OCI-LY7 (cell line): ENCODE measurements at regions not wholly inside any gene's neighbourhood (a gene's known extent, or its start where the extent isn't known, plus 50 kb on each side); places are given as distances from the start of the nearest gene placed in this dataset.

Experiments
- BruUV-seq: library from RNA; stranded (reverse); fragments of 400-500 nt; replicated peaks from 2 replicates; lab custom pipeline; 2021; lab: Mats Ljungman, UMichigan
- CTCF ChIA-PET: fragments of 300-600 bp; sonication (Branson Sonifier 250); formaldehyde crosslinking; loops from one replicate; lab custom pipeline; 2022; ENCODE audit warnings: antibody characterized with exemption; ENCODE audit not compliant: unreplicated experiment; lab: Charles Lee
- POLR2A ChIA-PET: fragments of 300-600 bp; sonication (Branson Sonifier 250); formaldehyde crosslinking; loops from one replicate; lab custom pipeline; 2022; ENCODE audit warnings: antibody characterized with exemption; lab: Charles Lee
- DNase-seq: peaks from one replicate; pipeline ENCODE4 v3.0.0-alpha.2; 2015; ENCODE audit warnings: low spot score
- H2AFZ ChIP-seq: fragments of 200-600 bp; sonication (generic), shearing (Covaris generic); 2 replicates; pipeline ENCODE4 v1.6.1; 2014; ENCODE audit warnings: mild to moderate bottlenecking, antibody characterized with exemption, low read length, moderate library complexity
- H3K27ac ChIP-seq: fragments of 200-600 bp; sonication (generic); 2 replicates; pipeline ENCODE4 v1.5.1; 2014; ENCODE audit warnings: mixed run types, low read depth, mild to moderate bottlenecking, moderate library complexity, low read length, inconsistent platforms; ENCODE audit not compliant: poor library complexity, severe bottlenecking
- H3K36me3 ChIP-seq: fragments of 200-600 bp; sonication (generic); 2 replicates; pipeline ENCODE4 v1.6.1; 2014; ENCODE audit warnings: mild to moderate bottlenecking, antibody characterized with exemption, low read length, moderate library complexity, mixed read lengths; ENCODE audit not compliant: insufficient read depth
- H3K4me1 ChIP-seq: fragments of 200-600 bp; sonication (generic); 2 replicates; pipeline ENCODE4 v1.5.1; 2014; ENCODE audit warnings: mild to moderate bottlenecking, low read length; ENCODE audit not compliant: insufficient read depth, poor library complexity, severe bottlenecking
- H3K4me2 ChIP-seq: fragments of 200-600 bp; sonication (generic); 2 replicates; pipeline ENCODE4 v1.6.1; 2014; ENCODE audit warnings: mild to moderate bottlenecking, low read length
- H3K4me3 ChIP-seq: fragments of 200-600 bp; sonication (generic); 2 replicates; pipeline ENCODE4 v1.5.1; 2014; ENCODE audit warnings: mild to moderate bottlenecking, low read depth, low read length; ENCODE audit not compliant: poor library complexity, severe bottlenecking
- H3K79me2 ChIP-seq: fragments of 200-600 bp; sonication (generic); 2 replicates; pipeline ENCODE4 v1.6.1; 2016; ENCODE audit warnings: low read depth, mild to moderate bottlenecking, low read length, moderate library complexity, mixed read lengths; ENCODE audit not compliant: insufficient read depth
- H3K9me2 ChIP-seq: fragments of 200-600 bp; sonication (generic); 2 replicates; pipeline ENCODE4 v1.6.1; 2016; ENCODE audit warnings: mild to moderate bottlenecking, low read length, mixed read lengths; ENCODE audit not compliant: insufficient read depth
- H3K9me3 ChIP-seq: fragments of 200-600 bp; sonication (generic); 2 replicates; pipeline ENCODE4 v1.6.1; 2014; ENCODE audit warnings: mild to moderate bottlenecking, mixed run types, low read length, mixed read lengths
- H4K20me1 ChIP-seq: fragments of 200-600 bp; sonication (generic); 2 replicates; pipeline ENCODE4 v1.6.1; 2014; ENCODE audit warnings: mild to moderate bottlenecking, antibody characterized with exemption, low read length, moderate library complexity, mixed read lengths; ENCODE audit not compliant: insufficient read depth
- EZH2phosphoT487 ChIP-seq: fragments of 200-600 bp; sonication (generic); IDR thresholded peaks from 2 replicates; pipeline ENCODE4 v1.6.1; 2018; ENCODE audit warnings: low read depth, borderline replicate concordance, mild to moderate bottlenecking, mixed run types, antibody characterized with exemption, low read length, moderate library complexity, mixed read lengths
- intact Hi-C: fragments of 100-400 bp; cut with micrococcal nuclease; formaldehyde crosslinking; loops from one replicate; pipeline ENCODE4 v1.10.0; 2022; ENCODE audit not compliant: unreplicated experiment
- TF ChIP-seq, protein P1 (sequence below): fragments of 200-600 bp; sonication (generic); conservative IDR thresholded peaks from 2 replicates; pipeline ENCODE4 v1.5.1; 2014; ENCODE audit warnings: mild to moderate bottlenecking, antibody characterized with exemption, low read length, moderate library complexity, mixed read lengths

DNA sequence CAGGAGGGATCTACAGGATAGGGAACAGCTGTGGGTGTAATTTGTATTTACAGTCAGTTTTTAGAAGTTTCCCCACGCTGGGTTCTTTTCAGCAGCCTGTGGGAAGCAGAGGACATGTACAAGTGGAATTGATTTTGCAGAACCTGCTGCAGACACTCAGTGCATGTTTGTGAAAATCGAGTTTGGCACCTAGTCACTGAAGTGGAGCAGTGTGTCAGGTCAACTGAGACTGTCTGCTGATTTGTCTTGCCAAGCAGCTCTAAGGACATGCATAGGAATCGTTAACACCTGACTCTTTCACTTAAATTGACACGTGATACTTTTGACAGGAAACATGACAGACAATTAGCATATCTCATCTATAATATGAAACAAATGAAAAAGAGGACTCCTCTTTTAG, 416.6 kb downstream of the TMX3 start:
- no TSS peak for BruUV-seq
- no peak for DNase-seq
- H3K9me2 ChIP-seq: no peaks in the 10 kb centered on the region
- CTCF ChIA-PET: no interaction called here
- TF ChIP-seq EZH2phosphoT487: no peak
- TF ChIP-seq, protein P1, sequence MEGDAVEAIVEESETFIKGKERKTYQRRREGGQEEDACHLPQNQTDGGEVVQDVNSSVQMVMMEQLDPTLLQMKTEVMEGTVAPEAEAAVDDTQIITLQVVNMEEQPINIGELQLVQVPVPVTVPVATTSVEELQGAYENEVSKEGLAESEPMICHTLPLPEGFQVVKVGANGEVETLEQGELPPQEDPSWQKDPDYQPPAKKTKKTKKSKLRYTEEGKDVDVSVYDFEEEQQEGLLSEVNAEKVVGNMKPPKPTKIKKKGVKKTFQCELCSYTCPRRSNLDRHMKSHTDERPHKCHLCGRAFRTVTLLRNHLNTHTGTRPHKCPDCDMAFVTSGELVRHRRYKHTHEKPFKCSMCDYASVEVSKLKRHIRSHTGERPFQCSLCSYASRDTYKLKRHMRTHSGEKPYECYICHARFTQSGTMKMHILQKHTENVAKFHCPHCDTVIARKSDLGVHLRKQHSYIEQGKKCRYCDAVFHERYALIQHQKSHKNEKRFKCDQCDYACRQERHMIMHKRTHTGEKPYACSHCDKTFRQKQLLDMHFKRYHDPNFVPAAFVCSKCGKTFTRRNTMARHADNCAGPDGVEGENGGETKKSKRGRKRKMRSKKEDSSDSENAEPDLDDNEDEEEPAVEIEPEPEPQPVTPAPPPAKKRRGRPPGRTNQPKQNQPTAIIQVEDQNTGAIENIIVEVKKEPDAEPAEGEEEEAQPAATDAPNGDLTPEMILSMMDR: no peak
- H3K79me2 ChIP-seq: no peaks in the 10 kb centered on the region
- POLR2A ChIA-PET: no interaction called here
- H4K20me1 ChIP-seq: no peaks in the 10 kb centered on the region
- intact Hi-C loops: no loop called here
- no peaks in the 10 kb centered on the region for H3K4me1 ChIP-seq
- H3K4me3 ChIP-seq: no peak overlapping the region
- H2AFZ ChIP-seq: no peak overlapping the region
- no peak overlapping the region for H3K4me2 ChIP-seq
- H3K36me3 ChIP-seq: no peaks in the 10 kb centered on the region
- H3K9me3 ChIP-seq: no peaks in the 10 kb centered on the region
- H3K27ac ChIP-seq: no peak overlapping the region

DNA sequence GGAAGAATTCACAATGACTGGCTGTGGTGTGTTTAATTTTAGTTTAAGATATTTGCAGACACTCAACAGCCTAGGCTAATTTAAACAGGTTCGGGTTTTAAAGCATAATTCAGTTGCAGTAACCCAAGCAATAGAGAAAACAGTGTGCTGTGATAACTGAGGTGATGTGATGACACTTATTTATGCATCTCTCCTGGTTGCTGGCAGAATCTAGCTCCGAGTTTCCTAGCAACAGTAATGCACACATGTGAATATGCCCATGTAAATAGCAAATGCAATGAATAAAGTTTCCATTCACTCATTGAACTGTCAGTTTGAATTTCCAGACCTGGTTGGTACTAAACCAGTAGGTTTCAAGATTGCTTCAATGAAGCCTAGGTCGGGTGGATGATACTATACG, 426.5 kb downstream of the TMX3 start:
- no peak overlapping the region for H3K4me3 ChIP-seq
- no peak overlapping the region for H2AFZ ChIP-seq
- ChIA-PET POLR2A (no interaction called here), CTCF (no interaction called here)
- no peaks in the 10 kb centered on the region for H3K9me2 ChIP-seq
- no peaks in the 10 kb centered on the region for H3K4me1 ChIP-seq
- H3K79me2 ChIP-seq: no peaks in the 10 kb centered on the region
- no peaks in the 10 kb centered on the region for H4K20me1 ChIP-seq
- TF ChIP-seq, protein P1: no peak
- no peak for TF ChIP-seq EZH2phosphoT487
- no peak overlapping the region for H3K4me2 ChIP-seq
- H3K27ac ChIP-seq: no peak overlapping the region
- no TSS peak for BruUV-seq
- no peaks in the 10 kb centered on the region for H3K36me3 ChIP-seq
- H3K9me3 ChIP-seq: no peaks in the 10 kb centered on the region
- intact Hi-C loops: no loop called here
- DNase-seq: no peak

DNA sequence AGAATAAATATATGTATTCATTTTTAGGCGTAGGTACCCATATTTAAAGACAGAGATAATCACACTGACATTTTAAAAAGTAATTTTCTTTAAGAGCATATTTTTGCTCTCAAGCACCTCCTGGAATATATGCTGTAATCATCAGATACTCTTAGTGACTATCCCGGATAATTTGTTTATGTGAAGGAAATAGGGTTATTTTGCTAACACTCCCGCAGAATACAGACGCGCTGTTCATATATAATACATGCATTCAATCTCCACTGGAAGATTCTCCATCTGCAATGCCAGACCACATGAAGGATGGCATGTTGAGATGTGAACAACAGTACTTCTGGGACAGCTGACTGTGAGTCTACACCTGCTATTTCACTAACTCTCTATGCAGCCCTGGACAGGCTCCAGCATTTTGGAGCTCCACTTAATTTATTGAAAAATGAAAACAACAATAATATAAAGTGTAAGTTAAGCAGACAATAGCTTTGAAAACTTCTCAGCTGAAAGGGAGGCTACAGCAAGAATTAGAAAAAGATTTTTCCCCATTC, 430.6 kb downstream of the TMX3 start:
- no peak overlapping the region for H2AFZ ChIP-seq
- no peak overlapping the region for H3K27ac ChIP-seq
- ChIA-PET POLR2A (interaction anchor here (0.9 kb wide), 1 partner anchor 28 kb away, joined by 3 read pairs; no protein-coding TSS in a partner anchor), CTCF (no interaction called here)
- no peaks in the 10 kb centered on the region for H3K79me2 ChIP-seq
- BruUV-seq: no TSS peak
- H4K20me1 ChIP-seq: no peaks in the 10 kb centered on the region
- H3K9me3 ChIP-seq: no peaks in the 10 kb centered on the region
- DNase-seq: no peak
- no peak overlapping the region for H3K4me2 ChIP-seq
- no peak overlapping the region for H3K4me3 ChIP-seq
- H3K36me3 ChIP-seq: no peaks in the 10 kb centered on the region
- TF ChIP-seq, protein P1: no peak
- no peak for TF ChIP-seq EZH2phosphoT487
- intact Hi-C loops: no loop called here
- H3K4me1 ChIP-seq: no peaks in the 10 kb centered on the region
- no peaks in the 10 kb centered on the region for H3K9me2 ChIP-seq
